Progenitor cell of endocrine pancreas (in vitro differentiated cells): ENCODE measurements at regions not wholly inside any gene's neighbourhood (a gene's known extent, or its start where the extent isn't known, plus 50 kb on each side); places are given as distances from the start of the nearest gene placed in this dataset.

Experiments
- DNase-seq: peaks from one replicate; pipeline ENCODE4 v3.0.0; 2021; ENCODE audit warnings: low spot score; ENCODE audit not compliant: unreplicated experiment
- H3K27ac Mint-ChIP-seq: 2 replicates; pipeline ENCODE4 v1.8.0; 2021; ENCODE audit warnings: mild to moderate bottlenecking, moderate library complexity, mixed read lengths
- H3K27me3 Mint-ChIP-seq: 2 replicates; pipeline ENCODE4 v1.8.0; 2021; ENCODE audit warnings: mixed read lengths
- H3K36me3 Mint-ChIP-seq: 2 replicates; pipeline ENCODE4 v1.8.0; 2022; ENCODE audit warnings: mixed read lengths; ENCODE audit not compliant: insufficient read depth
- H3K4me1 Mint-ChIP-seq: 2 replicates; pipeline ENCODE4 v1.8.0; 2021; ENCODE audit warnings: low read depth, mixed read lengths
- H3K4me3 Mint-ChIP-seq: 2 replicates; pipeline ENCODE4 v1.8.0; 2021; ENCODE audit warnings: low read depth, mild to moderate bottlenecking, moderate library complexity, mixed read lengths
- H3K9me3 Mint-ChIP-seq: 2 replicates; pipeline ENCODE4 v1.8.0; 2021; ENCODE audit warnings: low read depth, mixed read lengths
- CTCF ChIP-seq: fragments of 200-600 bp; sonication (generic); IDR thresholded peaks from one replicate; pipeline ENCODE4 v1.5.0; 2021; ENCODE audit warnings: antibody characterized with exemption, mild to moderate bottlenecking; ENCODE audit not compliant: unreplicated experiment

- H3K27ac Mint-ChIP-seq: no peak overlapping the region
- no peak overlapping the region for H3K4me3 Mint-ChIP-seq
- no peak for TF ChIP-seq CTCF
- peaks cover 12% of the 10 kb centered on the region for H3K9me3 Mint-ChIP-seq
- DNase-seq: no peak
- H3K4me1 Mint-ChIP-seq: no peaks in the 10 kb centered on the region
- no peaks in the 10 kb centered on the region for H3K27me3 Mint-ChIP-seq
- H3K36me3 Mint-ChIP-seq: no peaks in the 10 kb centered on the region
These were observed 578.8 kb upstream of the AUTS2 start for GRCh38 chr7:69019437-69019836.

GRCh38 chr7:69020536-69020935 lies 577.7 kb upstream of the AUTS2 start:
- no peak for DNase-seq
- peaks cover 12% of the 10 kb centered on the region for H3K9me3 Mint-ChIP-seq
- no peak overlapping the region for H3K27ac Mint-ChIP-seq
- no peak for TF ChIP-seq CTCF
- no peaks in the 10 kb centered on the region for H3K4me1 Mint-ChIP-seq
- no peaks in the 10 kb centered on the region for H3K27me3 Mint-ChIP-seq
- H3K4me3 Mint-ChIP-seq: no peak overlapping the region
- no peaks in the 10 kb centered on the region for H3K36me3 Mint-ChIP-seq

- no peak for TF ChIP-seq CTCF
- Mint-ChIP-seq H3K27ac (no peak overlapping the region), H3K36me3 (no peaks in the 10 kb centered on the region)
These were observed 573.0 kb upstream of the AUTS2 start for GRCh38 chr7:69025249-69025648.

GRCh38 chr7:69032848-69033247 lies 565.4 kb upstream of the AUTS2 start:
- no peaks in the 10 kb centered on the region for H3K9me3 Mint-ChIP-seq
- DNase-seq: no peak
- TF ChIP-seq CTCF: no peak
- no peak overlapping the region for H3K4me3 Mint-ChIP-seq
- H3K4me1 Mint-ChIP-seq: peaks cover 2% of the 10 kb centered on the region
- peaks cover 4% of the 10 kb centered on the region for H3K27me3 Mint-ChIP-seq
- no peaks in the 10 kb centered on the region for H3K36me3 Mint-ChIP-seq
- no peak overlapping the region for H3K27ac Mint-ChIP-seq

More at GRCh38 chr7:69025249-69025648, 573.0 kb upstream of the AUTS2 start:
- no peak overlapping the region for H3K4me3 Mint-ChIP-seq
- H3K9me3 Mint-ChIP-seq: peaks cover 3% of the 10 kb centered on the region
- no peaks in the 10 kb centered on the region for H3K4me1 Mint-ChIP-seq
- no peak for DNase-seq
- no peaks in the 10 kb centered on the region for H3K27me3 Mint-ChIP-seq

GRCh38 chr7:69035826-69036225 lies 562.4 kb upstream of the AUTS2 start:
- H3K27me3 Mint-ChIP-seq: peaks cover 4% of the 10 kb centered on the region
- peaks cover 2% of the 10 kb centered on the region for H3K4me1 Mint-ChIP-seq
- no peak overlapping the region for H3K4me3 Mint-ChIP-seq
- no peak overlapping the region for H3K27ac Mint-ChIP-seq
- H3K36me3 Mint-ChIP-seq: no peaks in the 10 kb centered on the region
- H3K9me3 Mint-ChIP-seq: no peaks in the 10 kb centered on the region
- TF ChIP-seq CTCF: no peak
- no peak for DNase-seq

- no peaks in the 10 kb centered on the region for H3K36me3 Mint-ChIP-seq
- H3K27me3 Mint-ChIP-seq: peaks cover 4% of the 10 kb centered on the region
- H3K4me3 Mint-ChIP-seq: no peak overlapping the region
- no peak for DNase-seq
- peaks cover 2% of the 10 kb centered on the region for H3K4me1 Mint-ChIP-seq
- no peaks in the 10 kb centered on the region for H3K9me3 Mint-ChIP-seq
- no peak overlapping the region for H3K27ac Mint-ChIP-seq
- TF ChIP-seq CTCF: no peak
These were observed 562.0 kb upstream of the AUTS2 start for GRCh38 chr7:69036301-69036700.
